ENCODE measurements at regions not wholly inside any gene's neighbourhood (a gene's known extent, or its start where the extent isn't known, plus 50 kb on each side); places are given as distances from the start of the nearest gene placed in this dataset.

DNA sequence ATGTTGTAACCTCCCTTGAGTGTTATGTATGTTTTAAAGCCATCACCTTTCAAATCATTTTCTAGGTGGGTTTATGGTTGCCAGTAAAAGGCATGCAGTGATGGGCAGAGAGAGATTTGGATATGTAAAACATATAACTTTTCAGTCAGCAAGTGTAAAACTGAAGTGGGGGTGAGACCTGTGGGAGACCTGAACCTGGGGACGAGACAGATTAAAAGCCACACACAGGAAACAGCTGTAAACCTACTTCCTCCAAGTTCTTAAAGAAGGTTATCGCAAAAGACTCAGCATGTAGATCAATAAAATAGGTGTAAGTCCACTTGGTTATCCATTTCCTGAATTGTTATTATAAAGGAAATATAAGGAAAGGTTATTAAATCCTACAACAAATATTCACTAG lies 76.6 kb downstream of the YIPF5 start:
- DNase-seq, result no peak
- no peak overlapping the region for H3K27ac ChIP-seq (ENCODE audit: low read depth in 1 of 3, low read length in 2 of 3)
- H3K4me1 ChIP-seq (ENCODE audit: control insufficient read depth in 3 of 3, insufficient read depth in 2 of 3, low read depth in 1 of 3, low read length in 2 of 3), result no peaks in the 10 kb centered on the region
- H3K36me3 ChIP-seq (ENCODE audit: control insufficient read depth in 3 of 3, insufficient read depth in 2 of 3, low read depth in 1 of 3, low read length in 3 of 3), result no peaks in the 10 kb centered on the region
- no peak overlapping the region for H3K4me3 ChIP-seq (ENCODE audit: low read depth in 1 of 3, low read length in 3 of 3)
- H3K27me3 ChIP-seq (ENCODE audit: control insufficient read depth in 3 of 3, insufficient read depth in 3 of 3, low read length in 3 of 3), result no peaks in the 10 kb centered on the region
- 50 to 70% (median 51%) methylated on average over 2 of the region's 2 CpGs for WGBS, 3 donors
- H3K9me3 ChIP-seq (ENCODE audit: control insufficient read depth in 2 of 2, insufficient read depth in 1 of 2, low read depth in 1 of 2, low read length in 1 of 2), result no peaks in the 10 kb centered on the region
- FAIRE-seq, result no peak

DNA sequence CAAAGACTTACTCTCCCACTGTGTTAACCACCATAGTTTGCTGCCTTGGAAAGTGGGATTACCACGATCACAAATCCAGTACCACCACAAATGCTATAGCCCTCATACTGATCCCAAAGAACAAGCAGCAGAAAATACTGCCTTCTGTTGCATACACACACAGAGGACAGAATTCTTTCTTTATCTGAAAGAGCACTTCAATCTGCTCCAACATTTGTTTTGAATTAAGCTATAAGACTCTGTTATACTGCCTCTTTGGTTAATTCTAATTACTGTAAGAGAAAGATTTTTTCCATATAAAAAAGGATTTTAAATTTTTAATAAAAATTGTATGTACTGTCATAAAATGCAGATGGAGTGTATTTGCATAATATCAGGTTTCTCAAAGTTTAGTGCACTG lies 69.8 kb downstream of the YIPF5 start:
- DNase-seq (no peak), FAIRE-seq (no peak)
- Histone ChIP-seq H3K9me3 (ENCODE audit: control insufficient read depth in 2 of 2, insufficient read depth in 1 of 2, low read depth in 1 of 2, low read length in 1 of 2) (no peaks in the 10 kb centered on the region), H3K4me3 (ENCODE audit: low read depth in 1 of 3, low read length in 3 of 3) (no peak overlapping the region), H3K4me1 (ENCODE audit: control insufficient read depth in 3 of 3, insufficient read depth in 2 of 3, low read depth in 1 of 3, low read length in 2 of 3) (no peaks in the 10 kb centered on the region), H3K36me3 (ENCODE audit: control insufficient read depth in 3 of 3, insufficient read depth in 2 of 3, low read depth in 1 of 3, low read length in 3 of 3) (no peaks in the 10 kb centered on the region), H3K27ac (ENCODE audit: low read depth in 1 of 3, low read length in 2 of 3) (no peak overlapping the region), H3K27me3 (ENCODE audit: control insufficient read depth in 3 of 3, insufficient read depth in 3 of 3, low read length in 3 of 3) (no peaks in the 10 kb centered on the region)
- 79 to 88% (median 86%) methylated on average over 1 of the region's 1 CpG for WGBS, 3 donors

DNA sequence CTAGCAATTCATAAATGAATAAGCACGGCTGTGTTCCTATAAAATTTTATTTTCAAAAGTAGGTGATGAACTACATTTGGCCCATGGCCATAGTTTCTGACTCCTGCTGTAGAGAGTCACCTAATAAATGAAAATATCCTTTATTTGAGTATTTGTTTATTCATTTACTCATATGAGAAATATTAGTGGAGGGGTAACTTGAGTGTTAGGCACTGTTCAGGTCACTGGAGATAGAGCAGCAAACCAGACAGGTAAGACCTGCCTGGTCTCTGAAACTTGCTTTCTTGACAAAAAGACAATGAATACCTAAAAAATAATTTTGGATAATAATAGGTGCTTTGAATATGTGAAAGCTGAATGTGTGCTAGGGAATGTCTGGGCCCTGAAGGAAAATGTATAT lies 68.8 kb downstream of the YIPF5 start:
- DNase-seq, result no peak
- Histone ChIP-seq H3K4me3 (ENCODE audit: low read depth in 1 of 3, low read length in 3 of 3) (no peak overlapping the region), H3K27ac (ENCODE audit: low read depth in 1 of 3, low read length in 2 of 3) (no peak overlapping the region), H3K27me3 (ENCODE audit: control insufficient read depth in 3 of 3, insufficient read depth in 3 of 3, low read length in 3 of 3) (no peaks in the 10 kb centered on the region), H3K4me1 (ENCODE audit: control insufficient read depth in 3 of 3, insufficient read depth in 2 of 3, low read depth in 1 of 3, low read length in 2 of 3) (no peaks in the 10 kb centered on the region), H3K9me3 (ENCODE audit: control insufficient read depth in 2 of 2, insufficient read depth in 1 of 2, low read depth in 1 of 2, low read length in 1 of 2) (no peaks in the 10 kb centered on the region), H3K36me3 (ENCODE audit: control insufficient read depth in 3 of 3, insufficient read depth in 2 of 3, low read depth in 1 of 3, low read length in 3 of 3) (no peaks in the 10 kb centered on the region)
- WGBS, 3 donors, result 72 to 86% (median 78%) methylated on average over 1 of the region's 1 CpG
- no peak for FAIRE-seq

- Histone ChIP-seq H3K4me1 (ENCODE audit: control insufficient read depth in 3 of 3, insufficient read depth in 2 of 3, low read depth in 1 of 3, low read length in 2 of 3) (no peaks in the 10 kb centered on the region), H3K27me3 (ENCODE audit: control insufficient read depth in 3 of 3, insufficient read depth in 3 of 3, low read length in 3 of 3) (no peaks in the 10 kb centered on the region), H3K9me3 (ENCODE audit: control insufficient read depth in 2 of 2, insufficient read depth in 1 of 2, low read depth in 1 of 2, low read length in 1 of 2) (no peaks in the 10 kb centered on the region), H3K27ac (ENCODE audit: low read depth in 1 of 3, low read length in 2 of 3) (no peak overlapping the region), H3K36me3 (ENCODE audit: control insufficient read depth in 3 of 3, insufficient read depth in 2 of 3, low read depth in 1 of 3, low read length in 3 of 3) (no peaks in the 10 kb centered on the region), H3K4me3 (ENCODE audit: low read depth in 1 of 3, low read length in 3 of 3) (no peak overlapping the region)
- no peak for FAIRE-seq
- DNase-seq, result no peak
- WGBS, 3 donors, result 69 to 76% (median 75%) methylated on average over 2 of the region's 2 CpGs
Observed at GRCh38 chr5:144102361-144102760, 68.1 kb downstream of the YIPF5 start.

DNA sequence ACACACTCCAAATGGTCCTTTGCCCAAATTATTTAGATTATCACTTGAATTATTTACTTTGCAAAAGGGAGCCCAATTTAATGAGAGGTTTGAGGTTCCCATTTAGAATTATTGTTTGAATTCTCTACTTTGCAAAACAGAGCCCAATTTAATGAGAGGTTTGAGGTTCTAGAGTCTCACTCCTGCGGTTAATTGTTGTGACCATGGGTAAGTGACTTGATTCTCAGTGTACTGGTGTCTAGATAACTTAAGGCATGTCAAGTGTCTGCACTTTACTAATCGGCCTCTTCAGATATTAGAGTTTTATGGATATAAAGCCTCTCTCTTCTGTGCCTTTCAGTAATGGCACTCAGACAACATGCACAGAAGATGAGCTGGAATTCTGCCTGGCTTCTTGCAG lies 67.5 kb downstream of the YIPF5 start:
- no peaks in the 10 kb centered on the region for H3K36me3 ChIP-seq (ENCODE audit: control insufficient read depth in 3 of 3, insufficient read depth in 2 of 3, low read depth in 1 of 3, low read length in 3 of 3)
- FAIRE-seq (no peak), DNase-seq (no peak)
- 86 to 95% (median 87%) methylated on average over 2 of the region's 2 CpGs for WGBS, 3 donors
- H3K4me1 ChIP-seq (ENCODE audit: control insufficient read depth in 3 of 3, insufficient read depth in 2 of 3, low read depth in 1 of 3, low read length in 2 of 3), result no peaks in the 10 kb centered on the region
- H3K27ac ChIP-seq (ENCODE audit: low read depth in 1 of 3, low read length in 2 of 3), result no peak overlapping the region
- H3K9me3 ChIP-seq (ENCODE audit: control insufficient read depth in 2 of 2, insufficient read depth in 1 of 2, low read depth in 1 of 2, low read length in 1 of 2), result no peaks in the 10 kb centered on the region
- no peak overlapping the region for H3K4me3 ChIP-seq (ENCODE audit: low read depth in 1 of 3, low read length in 3 of 3)
- H3K27me3 ChIP-seq (ENCODE audit: control insufficient read depth in 3 of 3, insufficient read depth in 3 of 3, low read length in 3 of 3), result no peaks in the 10 kb centered on the region

- no peaks in the 10 kb centered on the region for H3K9me3 ChIP-seq (ENCODE audit: control insufficient read depth in 2 of 2, insufficient read depth in 1 of 2, low read depth in 1 of 2, low read length in 1 of 2)
- no peaks in the 10 kb centered on the region for H3K27me3 ChIP-seq (ENCODE audit: control insufficient read depth in 3 of 3, insufficient read depth in 3 of 3, low read length in 3 of 3)
- no peak overlapping the region for H3K4me3 ChIP-seq (ENCODE audit: low read depth in 1 of 3, low read length in 3 of 3)
- DNase-seq (no peak), FAIRE-seq (no peak)
- no peaks in the 10 kb centered on the region for H3K4me1 ChIP-seq (ENCODE audit: control insufficient read depth in 3 of 3, insufficient read depth in 2 of 3, low read depth in 1 of 3, low read length in 2 of 3)
- WGBS, 3 donors, result 76 to 79% (median 76%) methylated on average over 6 of the region's 6 CpGs
- no peak overlapping the region for H3K27ac ChIP-seq (ENCODE audit: low read depth in 1 of 3, low read length in 2 of 3)
- H3K36me3 ChIP-seq (ENCODE audit: control insufficient read depth in 3 of 3, insufficient read depth in 2 of 3, low read depth in 1 of 3, low read length in 3 of 3), result no peaks in the 10 kb centered on the region
Observed at GRCh38 chr5:144103611-144104485, 66.6 kb downstream of the YIPF5 start.

DNA sequence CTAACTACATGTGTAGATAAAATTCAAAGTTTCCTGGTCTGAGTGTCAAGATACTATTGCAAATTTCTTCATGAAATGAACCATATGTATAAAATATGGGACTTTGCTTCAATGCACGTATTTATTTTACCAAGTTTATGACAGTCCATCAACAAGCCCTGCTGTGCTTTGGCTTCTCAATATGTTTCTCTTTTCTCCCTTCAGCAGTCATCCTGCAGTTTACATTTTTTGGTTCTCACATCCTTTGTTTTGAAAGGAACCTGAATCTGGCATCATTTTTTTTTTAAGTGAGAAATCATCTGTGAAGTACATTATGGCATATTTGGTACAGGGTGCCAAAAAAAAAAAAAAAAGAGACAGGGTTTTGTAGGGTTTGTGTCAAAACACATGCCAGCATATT lies 65.1 kb downstream of the YIPF5 start:
- Histone ChIP-seq H3K36me3 (ENCODE audit: control insufficient read depth in 3 of 3, insufficient read depth in 2 of 3, low read depth in 1 of 3, low read length in 3 of 3) (no peaks in the 10 kb centered on the region), H3K27me3 (ENCODE audit: control insufficient read depth in 3 of 3, insufficient read depth in 3 of 3, low read length in 3 of 3) (no peaks in the 10 kb centered on the region), H3K4me3 (ENCODE audit: low read depth in 1 of 3, low read length in 3 of 3) (no peak overlapping the region), H3K27ac (ENCODE audit: low read depth in 1 of 3, low read length in 2 of 3) (no peak overlapping the region), H3K4me1 (ENCODE audit: control insufficient read depth in 3 of 3, insufficient read depth in 2 of 3, low read depth in 1 of 3, low read length in 2 of 3) (no peaks in the 10 kb centered on the region), H3K9me3 (ENCODE audit: control insufficient read depth in 2 of 2, insufficient read depth in 1 of 2, low read depth in 1 of 2, low read length in 1 of 2) (no peaks in the 10 kb centered on the region)
- FAIRE-seq (no peak), DNase-seq (no peak)
- WGBS, 3 donors, result 63 to 77% (median 72%) methylated on average over 1 of the region's 1 CpG

GRCh38 chr5:144108131-144108530 lies 62.3 kb downstream of the YIPF5 start:
- no peaks in the 10 kb centered on the region for H3K36me3 ChIP-seq (ENCODE audit: control insufficient read depth in 3 of 3, insufficient read depth in 2 of 3, low read depth in 1 of 3, low read length in 3 of 3)
- no peak overlapping the region for H3K27ac ChIP-seq (ENCODE audit: low read depth in 1 of 3, low read length in 2 of 3)

More at GRCh38 chr5:144108131-144108530, 62.3 kb downstream of the YIPF5 start:
- DNase-seq, result no peak
- Histone ChIP-seq H3K4me1 (ENCODE audit: control insufficient read depth in 3 of 3, insufficient read depth in 2 of 3, low read depth in 1 of 3, low read length in 2 of 3) (no peaks in the 10 kb centered on the region), H3K4me3 (ENCODE audit: low read depth in 1 of 3, low read length in 3 of 3) (no peak overlapping the region), H3K27me3 (ENCODE audit: control insufficient read depth in 3 of 3, insufficient read depth in 3 of 3, low read length in 3 of 3) (no peaks in the 10 kb centered on the region), H3K9me3 (ENCODE audit: control insufficient read depth in 2 of 2, insufficient read depth in 1 of 2, low read depth in 1 of 2, low read length in 1 of 2) (no peaks in the 10 kb centered on the region)
- no peak for FAIRE-seq
